Kidney epithelial cell (primary cell): ENCODE measurements at regions not wholly inside any gene's neighbourhood (a gene's known extent, or its start where the extent isn't known, plus 50 kb on each side); places are given as distances from the start of the nearest gene placed in this dataset.
"Not testable (repeated sequence)": the region's sequence is repeated elsewhere in the genome, so short reads cannot be mapped to it uniquely, and the experiment has no call there.

Experiments
- DNase-seq: peaks from one replicate; pipeline ENCODE4 v3.0.0-alpha.2; 2010; ENCODE audit warnings: low read depth
- H3K27me3 ChIP-seq: 2 replicates; pipeline ENCODE4 v1.6.0; 2011; ENCODE audit warnings: low read length; ENCODE audit not compliant: control insufficient read depth, insufficient read depth
- H3K36me3 ChIP-seq: 2 replicates; pipeline ENCODE4 v1.5.1; 2011; ENCODE audit warnings: low read length; ENCODE audit not compliant: control insufficient read depth, insufficient read depth
- H3K4me3 ChIP-seq: 2 replicates; pipeline ENCODE4 v1.5.1; 2011; ENCODE audit warnings: low read depth, mild to moderate bottlenecking, control low read depth, low read length
- CTCF ChIP-seq: IDR thresholded peaks from 2 replicates; pipeline ENCODE4 v1.5.1; 2011; ENCODE audit warnings: mild to moderate bottlenecking, moderate library complexity, low read length, control low read depth, inconsistent platforms; ENCODE audit not compliant: insufficient read depth, poor library complexity, severe bottlenecking

GRCh38 chr10:7054915-7055314, 355.9 kb downstream of the SFMBT2 start:
- no peak for DNase-seq
- peak; percentile 16 for TF ChIP-seq CTCF
- no peaks in the 10 kb centered on the region for H3K36me3 ChIP-seq

GRCh38 chr10:7053195-7053594, 357.6 kb downstream of the SFMBT2 start:
- no peaks in the 10 kb centered on the region for H3K36me3 ChIP-seq
- H3K27me3 ChIP-seq, result no peaks in the 10 kb centered on the region
- TF ChIP-seq CTCF, result no peak
- H3K4me3 ChIP-seq, result no peak overlapping the region
- no peak for DNase-seq

More at GRCh38 chr10:7054915-7055314, 355.9 kb downstream of the SFMBT2 start:
- Histone ChIP-seq H3K4me3 (no peak overlapping the region), H3K27me3 (no peaks in the 10 kb centered on the region)

GRCh38 chr10:7050024-7050423, 360.8 kb downstream of the SFMBT2 start:
- not testable (repeated sequence) for H3K27me3 ChIP-seq, H3K36me3 ChIP-seq, H3K4me3 ChIP-seq, DNase-seq

- no peak for TF ChIP-seq CTCF
- Histone ChIP-seq H3K4me3 (no peak overlapping the region), H3K27me3 (no peaks in the 10 kb centered on the region), H3K36me3 (no peaks in the 10 kb centered on the region)
- DNase-seq, result no peak
Observed at GRCh38 chr10:7048061-7048460, 362.8 kb downstream of the SFMBT2 start.

GRCh38 chr10:7046615-7047014, 364.2 kb downstream of the SFMBT2 start:
- no peak for TF ChIP-seq CTCF
- no peaks in the 10 kb centered on the region for H3K36me3 ChIP-seq
- no peak for DNase-seq
- H3K4me3 ChIP-seq, result no peak overlapping the region
- no peaks in the 10 kb centered on the region for H3K27me3 ChIP-seq

GRCh38 chr10:7045891-7046599, 364.8 kb downstream of the SFMBT2 start:
- H3K27me3 ChIP-seq, result no peaks in the 10 kb centered on the region
- H3K4me3 ChIP-seq, result no peak overlapping the region
- H3K36me3 ChIP-seq, result no peaks in the 10 kb centered on the region
- TF ChIP-seq CTCF, result no peak
- no peak for DNase-seq
